Colonic mucosa (tissue), 4 donors: ENCODE measurements at regions not wholly inside any gene's neighbourhood (a gene's known extent, or its start where the extent isn't known, plus 50 kb on each side); places are given as distances from the start of the nearest gene placed in this dataset.

ENCODE experiments used
- DNase-seq: peaks from one replicate; pipeline ENCODE4 v3.0.0-alpha.2; 2020
- H3K27ac ChIP-seq: fragments of 200-600 bp; one replicate; pipeline ENCODE4 v1.8.0; 2021
- H3K27me3 ChIP-seq: fragments of 200-600 bp; one replicate; pipeline ENCODE4 v1.8.0; 2021
- H3K36me3 ChIP-seq: fragments of 200-600 bp; one replicate; pipeline ENCODE4 v1.8.0; 2021
- H3K4me1 ChIP-seq: fragments of 200-600 bp; one replicate; pipeline ENCODE4 v1.8.0; 2021; ENCODE audit warnings: mild to moderate bottlenecking
- H3K4me3 ChIP-seq: fragments of 200-600 bp; one replicate; pipeline ENCODE4 v1.8.0; 2021
- H3K9ac ChIP-seq, 2 donors: one replicate each; pipeline ENCODE4 v1.7.0; 2013; ENCODE audit warnings: control low read depth in 2 of 2, low read depth in 2 of 2, low read length in 2 of 2
- H3K9me3 ChIP-seq: fragments of 200-600 bp; one replicate; pipeline ENCODE4 v1.8.0; 2021
- intact Hi-C: fragments of 100-400 bp; cut with DNase I; formaldehyde crosslinking; loops from one replicate; pipeline ENCODE4 v1.14.1; 2022
- TF ChIP-seq, protein P1 (sequence below): fragments of 200-600 bp; IDR thresholded peaks from one replicate; pipeline ENCODE4 v1.8.0; 2022; ENCODE audit warnings: antibody characterized with exemption, mild to moderate bottlenecking
- donor health status: healthy.
- donor health status: DM: no; HTN: no; CAD: no.
- donor health status: DM: no; HTN: no; CAD: no.

DNA sequence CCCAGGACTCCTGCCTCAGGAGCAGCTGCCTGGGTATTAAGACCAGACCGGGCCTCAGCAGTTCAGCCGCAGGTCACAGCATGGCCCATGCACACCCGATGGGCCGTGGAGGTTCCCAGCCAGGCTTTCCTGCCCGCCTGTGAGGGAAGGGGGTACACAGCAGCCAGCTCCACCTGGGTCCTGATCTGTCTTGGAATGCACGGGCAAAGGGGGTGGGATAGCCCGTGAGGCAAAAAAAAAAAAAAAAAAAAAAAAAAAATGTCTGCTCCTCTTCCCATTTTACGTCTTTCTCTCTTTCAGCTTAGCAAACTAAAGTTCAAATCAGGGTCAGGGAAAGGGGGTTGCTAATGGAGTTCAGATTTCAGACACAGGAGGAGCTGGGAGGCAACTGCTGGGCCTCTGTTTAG lies 385.2 kb downstream of the TNS1 start:
- no peaks in the 10 kb centered on the region for H3K27me3 ChIP-seq
- H3K4me1 ChIP-seq = no peaks in the 10 kb centered on the region
- no peak overlapping the region for H3K9ac ChIP-seq
- no peaks in the 10 kb centered on the region for H3K9me3 ChIP-seq
- TF ChIP-seq, protein P1, sequence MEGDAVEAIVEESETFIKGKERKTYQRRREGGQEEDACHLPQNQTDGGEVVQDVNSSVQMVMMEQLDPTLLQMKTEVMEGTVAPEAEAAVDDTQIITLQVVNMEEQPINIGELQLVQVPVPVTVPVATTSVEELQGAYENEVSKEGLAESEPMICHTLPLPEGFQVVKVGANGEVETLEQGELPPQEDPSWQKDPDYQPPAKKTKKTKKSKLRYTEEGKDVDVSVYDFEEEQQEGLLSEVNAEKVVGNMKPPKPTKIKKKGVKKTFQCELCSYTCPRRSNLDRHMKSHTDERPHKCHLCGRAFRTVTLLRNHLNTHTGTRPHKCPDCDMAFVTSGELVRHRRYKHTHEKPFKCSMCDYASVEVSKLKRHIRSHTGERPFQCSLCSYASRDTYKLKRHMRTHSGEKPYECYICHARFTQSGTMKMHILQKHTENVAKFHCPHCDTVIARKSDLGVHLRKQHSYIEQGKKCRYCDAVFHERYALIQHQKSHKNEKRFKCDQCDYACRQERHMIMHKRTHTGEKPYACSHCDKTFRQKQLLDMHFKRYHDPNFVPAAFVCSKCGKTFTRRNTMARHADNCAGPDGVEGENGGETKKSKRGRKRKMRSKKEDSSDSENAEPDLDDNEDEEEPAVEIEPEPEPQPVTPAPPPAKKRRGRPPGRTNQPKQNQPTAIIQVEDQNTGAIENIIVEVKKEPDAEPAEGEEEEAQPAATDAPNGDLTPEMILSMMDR = no peak
- no peak overlapping the region for H3K27ac ChIP-seq
- H3K36me3 ChIP-seq = no peaks in the 10 kb centered on the region
- H3K4me3 ChIP-seq = no peak overlapping the region
- intact Hi-C loops = no loop called here
- DNase-seq = no peak

- no peak overlapping the region for H3K9ac ChIP-seq
- TF ChIP-seq, protein P1 = no peak
- no peaks in the 10 kb centered on the region for H3K36me3 ChIP-seq
- no peaks in the 10 kb centered on the region for H3K27me3 ChIP-seq
- H3K4me1 ChIP-seq = no peaks in the 10 kb centered on the region
- DNase-seq = no peak
- intact Hi-C loops = no loop called here
- H3K4me3 ChIP-seq = no peak overlapping the region
- H3K9me3 ChIP-seq = no peaks in the 10 kb centered on the region
- no peak overlapping the region for H3K27ac ChIP-seq
These were observed 385.9 kb downstream of the TNS1 start for GRCh38 chr2:217616936-217617335.

- H3K9me3 ChIP-seq = no peaks in the 10 kb centered on the region
- no peak overlapping the region for H3K9ac ChIP-seq
- intact Hi-C loops = no loop called here
- H3K27me3 ChIP-seq = no peaks in the 10 kb centered on the region
- no peak for DNase-seq
- TF ChIP-seq, protein P1 = no peak
- H3K27ac ChIP-seq = no peak overlapping the region
- H3K4me3 ChIP-seq = no peak overlapping the region
- no peaks in the 10 kb centered on the region for H3K36me3 ChIP-seq
- H3K4me1 ChIP-seq = no peaks in the 10 kb centered on the region
These were observed 387.6 kb downstream of the TNS1 start for GRCh38 chr2:217615171-217615570.

- Histone ChIP-seq H3K36me3 (no peaks in the 10 kb centered on the region), H3K27ac (no peak overlapping the region), H3K9me3 (no peaks in the 10 kb centered on the region), H3K4me3 (no peak overlapping the region), H3K9ac (no peak overlapping the region), H3K4me1 (no peaks in the 10 kb centered on the region), H3K27me3 (no peaks in the 10 kb centered on the region)
- DNase-seq = no peak
- intact Hi-C loops = no loop called here
- TF ChIP-seq, protein P1 = no peak
These were observed 388.3 kb downstream of the TNS1 start for GRCh38 chr2:217614498-217614897.

GRCh38 chr2:217614096-217614495 lies 388.7 kb downstream of the TNS1 start:
- no peak overlapping the region for H3K4me3 ChIP-seq
- no peaks in the 10 kb centered on the region for H3K36me3 ChIP-seq
- intact Hi-C loops = no loop called here
- no peaks in the 10 kb centered on the region for H3K4me1 ChIP-seq
- H3K9me3 ChIP-seq = no peaks in the 10 kb centered on the region
- H3K9ac ChIP-seq = no peak overlapping the region
- H3K27ac ChIP-seq = no peak overlapping the region
- H3K27me3 ChIP-seq = no peaks in the 10 kb centered on the region
- DNase-seq = no peak
- TF ChIP-seq, protein P1 = no peak

GRCh38 chr2:217612920-217613319 lies 389.9 kb downstream of the TNS1 start:
- intact Hi-C loops = no loop called here
- no peak overlapping the region for H3K9ac ChIP-seq
- no peaks in the 10 kb centered on the region for H3K36me3 ChIP-seq
- no peaks in the 10 kb centered on the region for H3K4me1 ChIP-seq
- no peak for DNase-seq
- H3K27me3 ChIP-seq = no peaks in the 10 kb centered on the region
- H3K9me3 ChIP-seq = no peaks in the 10 kb centered on the region
- H3K27ac ChIP-seq = no peak overlapping the region
- H3K4me3 ChIP-seq = no peak overlapping the region
- TF ChIP-seq, protein P1 = no peak
